ENCODE measurements at regions not wholly inside any gene's neighbourhood (a gene's known extent, or its start where the extent isn't known, plus 50 kb on each side); places are given as distances from the start of the nearest gene placed in this dataset.

DNA sequence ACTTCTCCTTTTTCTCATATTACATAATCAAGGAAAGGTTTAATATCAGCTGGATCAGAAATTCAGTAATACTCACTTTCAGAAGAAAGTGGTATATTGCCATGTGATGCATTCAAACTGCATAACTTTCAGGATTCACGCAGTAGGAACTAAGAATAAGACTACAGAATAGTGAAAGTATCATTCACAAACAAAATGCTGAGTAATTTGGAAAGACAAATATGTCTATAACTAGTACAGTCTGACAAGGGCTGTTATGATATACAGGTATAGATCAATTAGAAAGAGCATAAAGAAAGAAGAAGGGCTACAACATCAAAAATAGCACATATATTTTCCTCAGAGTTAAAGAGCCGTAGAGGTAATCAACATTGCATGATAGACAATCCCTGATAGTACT, 871.5 kb upstream of the TMPRSS15 start:
- Histone ChIP-seq H3K27ac (ENCODE audit: low read depth, low read length) (no peak overlapping the region), H3K4me3 (ENCODE audit: low read length) (no peak overlapping the region), H3K9ac (ENCODE audit: low read depth, low read length) (no peak overlapping the region), H3K9me3 (ENCODE audit: insufficient read depth, low read depth, low read length) (no peaks in the 10 kb centered on the region), H3K4me1 (ENCODE audit: insufficient read depth, low read length) (no peaks in the 10 kb centered on the region), H3K36me3 (ENCODE audit: insufficient read depth, low read length) (no peaks in the 10 kb centered on the region), H3K27me3 (ENCODE audit: insufficient read depth, low read length) (no peaks in the 10 kb centered on the region)
- WGBS = 100% methylated on average over 2 of the region's 2 CpGs

- no peak overlapping the region for H3K4me3 ChIP-seq (ENCODE audit: low read length)
- no peaks in the 10 kb centered on the region for H3K9me3 ChIP-seq (ENCODE audit: insufficient read depth, low read depth, low read length)
- no peak overlapping the region for H3K27ac ChIP-seq (ENCODE audit: low read depth, low read length)
- WGBS = 93% methylated on average over 3 of the region's 4 CpGs
- H3K27me3 ChIP-seq (ENCODE audit: insufficient read depth, low read length) = no peaks in the 10 kb centered on the region
- H3K4me1 ChIP-seq (ENCODE audit: insufficient read depth, low read length) = no peaks in the 10 kb centered on the region
- H3K9ac ChIP-seq (ENCODE audit: low read depth, low read length) = no peak overlapping the region
- no peaks in the 10 kb centered on the region for H3K36me3 ChIP-seq (ENCODE audit: insufficient read depth, low read length)
Observed at GRCh38 chr21:19276665-19277064, 873.1 kb upstream of the TMPRSS15 start.

GRCh38 chr21:19286876-19287275, 883.3 kb upstream of the TMPRSS15 start:
- 71% methylated on average over 2 of the region's 2 CpGs for WGBS
- Histone ChIP-seq H3K9me3 (ENCODE audit: insufficient read depth, low read depth, low read length) (no peaks in the 10 kb centered on the region), H3K4me1 (ENCODE audit: insufficient read depth, low read length) (no peaks in the 10 kb centered on the region), H3K36me3 (ENCODE audit: insufficient read depth, low read length) (no peaks in the 10 kb centered on the region), H3K27me3 (ENCODE audit: insufficient read depth, low read length) (no peaks in the 10 kb centered on the region), H3K27ac (ENCODE audit: low read depth, low read length) (no peak overlapping the region), H3K4me3 (ENCODE audit: low read length) (no peak overlapping the region), H3K9ac (ENCODE audit: low read depth, low read length) (no peak overlapping the region)

GRCh38 chr21:19290328-19290727, 886.7 kb upstream of the TMPRSS15 start:
- no peaks in the 10 kb centered on the region for H3K4me1 ChIP-seq (ENCODE audit: insufficient read depth, low read length)
- H3K36me3 ChIP-seq (ENCODE audit: insufficient read depth, low read length) = no peaks in the 10 kb centered on the region
- H3K27ac ChIP-seq (ENCODE audit: low read depth, low read length) = no peak overlapping the region
- H3K4me3 ChIP-seq (ENCODE audit: low read length) = no peak overlapping the region
- no peaks in the 10 kb centered on the region for H3K27me3 ChIP-seq (ENCODE audit: insufficient read depth, low read length)
- H3K9me3 ChIP-seq (ENCODE audit: insufficient read depth, low read depth, low read length) = no peaks in the 10 kb centered on the region
- no peak overlapping the region for H3K9ac ChIP-seq (ENCODE audit: low read depth, low read length)

DNA sequence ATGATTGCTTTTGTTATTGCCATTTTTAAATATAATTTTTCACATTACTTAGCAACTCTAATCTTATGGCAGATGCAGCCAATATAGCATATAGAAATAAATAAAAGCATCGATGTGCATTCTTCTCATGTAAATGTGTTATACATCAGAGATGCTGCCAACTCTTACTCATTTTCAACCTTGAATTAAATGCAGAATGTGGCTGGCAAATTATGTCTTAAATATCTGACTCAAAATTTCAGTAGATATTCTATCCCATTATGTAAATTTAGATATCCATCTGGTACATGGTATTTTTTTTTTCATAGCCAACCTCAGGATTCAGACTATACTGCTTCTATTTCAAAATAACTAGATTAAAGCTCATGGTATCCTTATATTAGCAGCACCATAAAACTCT, 916.7 kb upstream of the TMPRSS15 start:
- H3K27ac ChIP-seq (ENCODE audit: low read depth, low read length) = no peak overlapping the region
- no peaks in the 10 kb centered on the region for H3K4me1 ChIP-seq (ENCODE audit: insufficient read depth, low read length)
- no peaks in the 10 kb centered on the region for H3K27me3 ChIP-seq (ENCODE audit: insufficient read depth, low read length)
- WGBS = no CpG with 5 or more reads among the region's 1 CpG
- 0 out of 2 replicates have a peak, but pooled peaks cover 10% of the 10 kb centered on the region for H3K9me3 ChIP-seq (ENCODE audit: insufficient read depth, low read depth, low read length)
- no peaks in the 10 kb centered on the region for H3K36me3 ChIP-seq (ENCODE audit: insufficient read depth, low read length)
- H3K4me3 ChIP-seq (ENCODE audit: low read length) = no peak overlapping the region
- no peak overlapping the region for H3K9ac ChIP-seq (ENCODE audit: low read depth, low read length)

- no peaks in the 10 kb centered on the region for H3K36me3 ChIP-seq (ENCODE audit: insufficient read depth, low read length)
- no peak overlapping the region for H3K4me3 ChIP-seq (ENCODE audit: low read length)
- 0 out of 2 replicates have a peak, but pooled peaks cover 5% of the 10 kb centered on the region for H3K9me3 ChIP-seq (ENCODE audit: insufficient read depth, low read depth, low read length)
- H3K27ac ChIP-seq (ENCODE audit: low read depth, low read length) = no peak overlapping the region
- H3K9ac ChIP-seq (ENCODE audit: low read depth, low read length) = no peak overlapping the region
- no peaks in the 10 kb centered on the region for H3K4me1 ChIP-seq (ENCODE audit: insufficient read depth, low read length)
- WGBS = 94% methylated on average over 2 of the region's 3 CpGs
- no peaks in the 10 kb centered on the region for H3K27me3 ChIP-seq (ENCODE audit: insufficient read depth, low read length)
Observed at GRCh38 chr21:19321688-19322087, 918.1 kb upstream of the TMPRSS15 start.

- Histone ChIP-seq H3K27me3 (ENCODE audit: insufficient read depth, low read length) (no peaks in the 10 kb centered on the region), H3K9ac (ENCODE audit: low read depth, low read length) (no peak overlapping the region), H3K36me3 (ENCODE audit: insufficient read depth, low read length) (no peaks in the 10 kb centered on the region), H3K4me1 (ENCODE audit: insufficient read depth, low read length) (no peaks in the 10 kb centered on the region), H3K9me3 (ENCODE audit: insufficient read depth, low read depth, low read length) (no peaks in the 10 kb centered on the region), H3K4me3 (ENCODE audit: low read length) (no peak overlapping the region), H3K27ac (ENCODE audit: low read depth, low read length) (no peak overlapping the region)
- no CpG with 5 or more reads among the region's 1 CpG for WGBS
Observed at GRCh38 chr21:19322360-19322759, 918.8 kb upstream of the TMPRSS15 start.

GRCh38 chr21:19326531-19327319, 923.1 kb upstream of the TMPRSS15 start:
- H3K4me1 ChIP-seq (ENCODE audit: insufficient read depth, low read length) = no peaks in the 10 kb centered on the region
- no peaks in the 10 kb centered on the region for H3K36me3 ChIP-seq (ENCODE audit: insufficient read depth, low read length)
- H3K27ac ChIP-seq (ENCODE audit: low read depth, low read length) = no peak overlapping the region
- H3K9ac ChIP-seq (ENCODE audit: low read depth, low read length) = no peak overlapping the region
- 86% methylated on average over 4 of the region's 6 CpGs for WGBS
- no peaks in the 10 kb centered on the region for H3K27me3 ChIP-seq (ENCODE audit: insufficient read depth, low read length)
- H3K4me3 ChIP-seq (ENCODE audit: low read length) = no peak overlapping the region
- peaks cover under 1% of the 10 kb centered on the region; the same call in 1 of the 2 replicates for H3K9me3 ChIP-seq (ENCODE audit: insufficient read depth, low read depth, low read length)

- no peak overlapping the region for H3K4me3 ChIP-seq (ENCODE audit: low read length)
- no peaks in the 10 kb centered on the region for H3K4me1 ChIP-seq (ENCODE audit: insufficient read depth, low read length)
- 94% methylated on average over 5 of the region's 5 CpGs for WGBS
- no peak overlapping the region for H3K9ac ChIP-seq (ENCODE audit: low read depth, low read length)
- H3K36me3 ChIP-seq (ENCODE audit: insufficient read depth, low read length) = no peaks in the 10 kb centered on the region
- no peaks in the 10 kb centered on the region for H3K27me3 ChIP-seq (ENCODE audit: insufficient read depth, low read length)
- H3K9me3 ChIP-seq (ENCODE audit: insufficient read depth, low read depth, low read length) = peaks cover 18% of the 10 kb centered on the region
- no peak overlapping the region for H3K27ac ChIP-seq (ENCODE audit: low read depth, low read length)
Observed at GRCh38 chr21:19328954-19329353, 925.4 kb upstream of the TMPRSS15 start.

GRCh38 chr21:19340303-19340702, 936.7 kb upstream of the TMPRSS15 start:
- H3K4me3 ChIP-seq (ENCODE audit: low read length) = no peak overlapping the region
- H3K9me3 ChIP-seq (ENCODE audit: insufficient read depth, low read depth, low read length) = no peaks in the 10 kb centered on the region
- no peaks in the 10 kb centered on the region for H3K27me3 ChIP-seq (ENCODE audit: insufficient read depth, low read length)
- no peaks in the 10 kb centered on the region for H3K4me1 ChIP-seq (ENCODE audit: insufficient read depth, low read length)
- H3K9ac ChIP-seq (ENCODE audit: low read depth, low read length) = no peak overlapping the region
- WGBS = 100% methylated on average over 1 of the region's 2 CpGs
- no peaks in the 10 kb centered on the region for H3K36me3 ChIP-seq (ENCODE audit: insufficient read depth, low read length)
- H3K27ac ChIP-seq (ENCODE audit: low read depth, low read length) = no peak overlapping the region

DNA sequence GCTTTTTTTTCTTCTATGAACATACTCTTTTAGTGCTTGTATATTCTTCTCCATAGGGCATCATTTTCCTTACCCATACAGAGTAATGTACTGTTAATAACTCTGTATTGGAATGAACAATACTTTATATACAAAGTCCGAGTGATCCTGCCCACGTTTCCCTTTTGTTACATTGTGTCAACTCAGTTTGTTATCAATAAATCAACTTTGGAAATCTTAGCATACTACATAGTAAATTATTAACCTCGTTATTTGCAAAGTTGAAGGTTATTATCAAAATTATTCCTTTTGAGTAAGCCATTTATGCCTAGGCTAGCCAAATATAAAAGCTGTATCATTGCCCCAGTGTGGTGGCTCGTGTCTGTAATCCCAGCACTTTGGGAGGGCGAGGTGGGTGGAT, 937.4 kb upstream of the TMPRSS15 start:
- WGBS = over 99% methylated on average over 5 of the region's 5 CpGs
- H3K9me3 ChIP-seq (ENCODE audit: insufficient read depth, low read depth, low read length) = no peaks in the 10 kb centered on the region
- no peaks in the 10 kb centered on the region for H3K27me3 ChIP-seq (ENCODE audit: insufficient read depth, low read length)
- no peak overlapping the region for H3K9ac ChIP-seq (ENCODE audit: low read depth, low read length)
- H3K4me3 ChIP-seq (ENCODE audit: low read length) = no peak overlapping the region
- H3K4me1 ChIP-seq (ENCODE audit: insufficient read depth, low read length) = no peaks in the 10 kb centered on the region
- H3K36me3 ChIP-seq (ENCODE audit: insufficient read depth, low read length) = no peaks in the 10 kb centered on the region
- no peak overlapping the region for H3K27ac ChIP-seq (ENCODE audit: low read depth, low read length)

DNA sequence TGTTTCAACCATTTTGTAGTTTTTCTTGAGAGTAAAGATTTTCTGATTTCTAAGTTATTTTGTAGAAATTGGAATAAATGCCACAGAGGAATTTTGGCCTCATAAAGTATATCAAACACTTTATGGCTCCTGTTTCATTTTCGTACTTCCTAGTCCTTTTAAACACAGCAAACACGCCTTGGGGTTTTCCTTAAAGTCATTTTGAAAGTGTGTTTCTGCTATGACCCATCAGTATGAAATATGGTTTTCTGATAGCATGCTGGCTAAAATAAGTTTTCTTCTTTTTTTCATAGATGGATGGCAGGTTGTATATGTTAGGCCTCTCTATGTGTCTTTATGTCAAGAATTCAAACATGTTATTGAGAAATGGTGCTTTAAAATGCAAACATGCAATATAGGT, 940.1 kb upstream of the TMPRSS15 start:
- H3K27me3 ChIP-seq (ENCODE audit: insufficient read depth, low read length) = no peaks in the 10 kb centered on the region
- H3K9ac ChIP-seq (ENCODE audit: low read depth, low read length) = no peak overlapping the region
- WGBS = 100% methylated on average over 2 of the region's 2 CpGs
- no peak overlapping the region for H3K4me3 ChIP-seq (ENCODE audit: low read length)
- H3K27ac ChIP-seq (ENCODE audit: low read depth, low read length) = no peak overlapping the region
- no peaks in the 10 kb centered on the region for H3K9me3 ChIP-seq (ENCODE audit: insufficient read depth, low read depth, low read length)
- no peaks in the 10 kb centered on the region for H3K36me3 ChIP-seq (ENCODE audit: insufficient read depth, low read length)
- H3K4me1 ChIP-seq (ENCODE audit: insufficient read depth, low read length) = no peaks in the 10 kb centered on the region

Measured in HUES64 (cell line).